GM19438 (cell line): ENCODE measurements at regions not wholly inside any gene's neighbourhood (a gene's known extent, or its start where the extent isn't known, plus 50 kb on each side); places are given as distances from the start of the nearest gene placed in this dataset.
"Not testable (repeated sequence)": the region's sequence is repeated elsewhere in the genome, so short reads cannot be mapped to it uniquely, and the experiment has no call there.

ENCODE experiments used
- ATAC-seq: cut with Tn5 transposase; IDR thresholded peaks from one replicate; pipeline ENCODE4 v1.9.1; 2021; ENCODE audit warnings: low read depth; ENCODE audit not compliant: unreplicated experiment

DNA sequence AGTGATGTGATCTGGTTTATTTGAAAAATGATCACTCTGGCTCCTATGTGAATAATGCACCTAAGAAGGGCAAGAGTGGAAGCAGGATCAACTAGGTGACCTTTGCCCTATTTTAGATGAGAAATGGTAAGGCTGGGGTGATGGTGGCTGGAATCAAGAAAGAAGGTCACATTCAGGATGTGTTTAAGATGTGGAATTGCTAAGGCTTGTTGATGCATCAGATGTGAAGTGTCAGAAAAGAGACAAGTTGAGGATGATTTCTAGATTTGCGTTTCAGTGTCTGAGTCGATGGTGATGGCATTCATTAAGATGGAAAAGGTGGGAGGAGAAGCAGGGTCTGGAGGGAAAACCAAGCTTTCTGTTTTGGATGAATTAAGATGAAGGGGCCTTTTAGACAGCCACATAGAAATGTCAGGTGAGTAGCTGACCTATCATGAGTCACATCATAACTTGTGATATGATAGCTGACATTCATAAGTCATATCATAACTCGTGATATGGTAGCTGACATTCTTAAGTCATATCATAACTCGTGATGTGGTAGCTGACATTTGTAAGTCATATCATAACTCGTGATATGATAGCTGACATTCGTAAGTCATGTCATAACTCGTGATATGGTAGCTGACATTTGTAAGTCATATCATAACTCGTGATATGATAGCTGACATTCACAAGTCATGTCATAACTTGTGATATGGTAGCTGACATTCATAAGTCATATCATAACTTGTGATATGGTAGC, 101.2 kb upstream of the SEC11C start:
- no peak for ATAC-seq

DNA sequence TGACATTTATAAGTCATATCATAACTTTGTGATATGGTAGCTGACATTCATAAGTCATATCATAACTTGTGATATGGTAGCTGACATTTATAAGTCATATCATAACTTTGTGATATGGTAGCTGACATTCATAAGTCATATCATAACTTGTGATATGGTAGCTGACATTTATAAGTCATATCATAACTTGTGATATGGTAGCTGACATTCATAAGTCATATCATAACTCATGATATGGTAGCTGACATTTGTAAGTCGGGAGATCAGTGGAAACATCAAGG, 100.7 kb upstream of the SEC11C start:
- not testable (repeated sequence) for ATAC-seq

DNA sequence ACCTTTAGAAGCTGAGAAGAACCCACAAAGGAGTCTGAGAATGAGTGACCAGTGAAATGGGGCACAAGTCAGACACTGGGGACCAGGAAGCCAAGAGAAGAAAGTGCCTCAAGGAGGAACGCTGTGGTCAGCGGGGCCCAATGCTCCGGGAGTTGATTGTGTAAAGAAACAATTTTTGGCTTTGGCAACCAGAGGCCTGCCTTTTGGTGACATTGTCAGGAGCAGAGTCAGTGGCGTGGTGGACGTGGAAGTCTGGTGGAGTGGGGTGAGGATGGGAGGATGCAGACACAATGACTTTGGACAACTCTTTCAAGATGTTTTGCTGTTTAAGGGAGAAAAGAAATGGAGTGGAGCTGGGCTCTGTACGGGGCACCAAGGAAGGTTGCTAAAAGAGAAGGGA, 100.2 kb upstream of the SEC11C start:
- ATAC-seq, result no peak

DNA sequence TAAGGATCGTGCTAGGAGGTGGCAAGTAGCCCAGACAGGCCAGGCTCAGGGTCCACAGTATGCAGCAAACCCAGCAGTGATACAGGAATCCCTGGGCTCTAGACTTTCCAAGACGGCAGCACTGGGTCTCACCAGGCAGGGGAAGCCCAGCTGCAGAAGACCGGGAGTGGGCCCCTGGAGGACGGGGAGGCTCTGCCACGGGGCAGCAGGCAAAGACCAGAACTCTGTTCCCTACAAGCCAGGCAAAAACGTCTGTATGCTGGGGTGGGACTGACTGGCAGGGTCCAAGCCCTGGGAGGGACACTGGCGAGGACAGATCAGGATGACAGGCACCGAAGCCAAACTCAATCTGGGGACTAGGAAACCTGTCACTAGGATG, 98.9 kb upstream of the SEC11C start:
- no peak for ATAC-seq

DNA sequence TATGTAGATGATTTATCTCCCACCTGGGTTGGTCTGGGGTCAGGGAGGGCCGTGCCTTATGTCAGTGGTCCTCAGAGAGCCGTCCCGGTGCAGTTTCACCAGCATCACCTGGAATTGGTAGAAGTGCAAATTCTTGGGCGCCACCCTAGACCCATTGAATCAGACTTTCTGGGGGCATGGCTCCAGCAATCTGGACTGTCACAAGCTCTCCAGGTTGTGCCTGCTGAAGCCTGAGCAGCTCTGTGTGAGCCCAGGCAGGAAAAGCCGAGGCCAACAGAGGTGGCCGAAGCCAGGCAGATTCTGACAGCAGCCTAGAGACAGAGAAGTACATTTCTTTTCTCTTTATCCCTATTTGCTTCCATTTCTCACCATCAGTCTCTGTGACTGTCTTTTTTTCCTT, 98.4 kb upstream of the SEC11C start:
- no peak for ATAC-seq

GRCh38 chr18:59041819-59042815, 97.6 kb upstream of the SEC11C start:
- ATAC-seq, result no peak

GRCh38 chr18:59044855-59045254, 94.8 kb upstream of the SEC11C start:
- no peak for ATAC-seq

DNA sequence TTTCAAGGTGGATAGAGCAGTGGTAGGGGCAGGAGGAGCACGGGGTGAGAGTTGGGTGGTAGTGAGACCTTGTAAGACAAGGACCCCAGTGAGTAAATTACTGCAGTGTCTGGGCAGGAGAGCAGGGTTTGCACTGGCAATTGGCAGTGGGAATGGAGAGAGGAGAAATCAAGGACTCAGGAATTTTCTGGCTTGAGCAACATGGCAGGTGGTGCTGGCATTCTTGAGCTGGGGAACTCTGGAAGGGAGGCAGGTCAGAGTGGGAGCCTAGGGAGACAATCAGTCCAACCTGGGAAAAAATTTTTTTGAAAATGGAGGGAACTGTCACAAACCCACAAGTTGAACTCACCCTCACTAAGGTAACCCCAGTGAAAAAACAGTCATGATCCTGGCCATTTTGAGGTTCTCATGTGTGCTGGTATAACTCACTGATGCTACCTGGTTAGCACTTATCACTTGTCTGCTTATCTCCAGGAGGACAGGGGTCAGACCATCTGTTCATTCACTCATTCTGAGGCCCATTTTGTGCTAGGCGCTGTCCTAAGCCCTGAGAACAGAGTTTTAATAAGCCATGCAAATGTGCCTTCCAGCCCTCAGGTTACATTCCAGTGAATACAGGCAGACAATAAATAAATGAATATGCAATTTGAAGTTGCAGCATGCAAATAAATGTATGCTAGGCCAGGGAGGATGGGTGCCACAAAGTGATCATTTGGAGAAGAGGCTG, 92.2 kb upstream of the SEC11C start:
- no peak for ATAC-seq

DNA sequence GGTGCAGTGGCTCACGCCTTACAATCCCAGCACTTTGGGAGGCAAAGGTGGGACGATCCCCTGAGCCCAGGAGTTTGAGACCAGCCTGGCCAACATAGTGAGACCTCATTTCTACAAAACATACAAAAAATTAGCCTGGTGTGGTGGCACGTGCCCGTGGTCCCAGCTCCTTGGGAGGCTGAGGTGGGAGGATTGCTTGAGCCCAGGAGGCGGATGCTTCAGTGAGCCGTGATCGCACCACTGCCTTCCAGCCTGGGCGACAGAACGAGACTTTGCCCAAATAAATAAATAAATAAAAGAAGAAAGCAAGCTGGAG, 91.7 kb upstream of the SEC11C start:
- no peak for ATAC-seq

- no peak for ATAC-seq
Observed at GRCh38 chr18:59048378-59048777, 91.3 kb upstream of the SEC11C start.

DNA sequence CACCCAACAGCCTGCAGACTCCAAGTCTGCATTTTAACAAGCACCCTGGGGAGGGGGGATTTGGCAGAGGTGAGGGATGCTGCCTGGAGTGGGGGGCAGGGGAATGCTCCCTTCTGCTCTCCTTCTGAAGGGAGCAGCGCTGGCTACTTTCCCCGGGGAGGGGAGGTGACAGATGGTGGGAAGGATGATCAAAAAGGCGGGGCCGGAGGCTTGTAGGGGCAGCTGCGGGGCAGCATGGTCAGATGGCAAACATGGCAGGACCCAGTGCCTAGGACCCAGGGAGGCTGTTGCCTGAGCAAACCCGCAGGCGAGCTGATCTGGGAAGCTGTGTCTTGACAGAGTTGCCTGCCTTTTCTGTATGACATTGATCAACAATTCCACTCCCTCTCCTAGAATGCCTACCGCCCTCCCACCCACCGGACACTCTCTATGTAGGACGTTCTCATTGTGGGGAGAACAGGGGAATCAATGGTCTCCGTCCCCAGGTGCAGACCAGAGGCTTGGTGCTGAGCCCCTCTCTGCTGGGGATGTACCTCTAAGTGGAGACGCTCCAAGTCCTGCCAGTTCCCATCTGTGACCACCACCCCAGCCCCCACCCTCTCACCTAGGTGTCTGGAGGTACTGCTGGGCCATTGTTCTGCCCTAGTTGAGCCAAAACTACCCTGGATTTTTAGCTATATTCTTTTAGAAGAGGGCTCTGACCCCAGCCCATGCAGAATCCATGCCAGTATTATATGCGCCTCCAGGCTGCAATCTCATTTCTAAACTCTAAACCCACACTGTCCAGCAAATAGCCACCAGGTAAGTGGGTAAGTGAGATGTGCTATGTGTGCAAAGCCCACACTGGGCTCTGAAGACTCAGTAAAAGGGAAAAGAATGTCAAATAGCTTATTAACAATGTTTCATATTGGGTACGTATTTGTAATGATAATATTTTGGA, 89.7 kb upstream of the SEC11C start:
- ATAC-seq, result no peak

GRCh38 chr18:59050661-59051057, 89.0 kb upstream of the SEC11C start:
- ATAC-seq, result no peak

- ATAC-seq, result no peak
Observed at GRCh38 chr18:59051470-59052165, 88.1 kb upstream of the SEC11C start.

GRCh38 chr18:59052965-59053820, 86.5 kb upstream of the SEC11C start:
- ATAC-seq, result no peak

GRCh38 chr18:59054496-59055287, 85.0 kb upstream of the SEC11C start:
- no peak for ATAC-seq

DNA sequence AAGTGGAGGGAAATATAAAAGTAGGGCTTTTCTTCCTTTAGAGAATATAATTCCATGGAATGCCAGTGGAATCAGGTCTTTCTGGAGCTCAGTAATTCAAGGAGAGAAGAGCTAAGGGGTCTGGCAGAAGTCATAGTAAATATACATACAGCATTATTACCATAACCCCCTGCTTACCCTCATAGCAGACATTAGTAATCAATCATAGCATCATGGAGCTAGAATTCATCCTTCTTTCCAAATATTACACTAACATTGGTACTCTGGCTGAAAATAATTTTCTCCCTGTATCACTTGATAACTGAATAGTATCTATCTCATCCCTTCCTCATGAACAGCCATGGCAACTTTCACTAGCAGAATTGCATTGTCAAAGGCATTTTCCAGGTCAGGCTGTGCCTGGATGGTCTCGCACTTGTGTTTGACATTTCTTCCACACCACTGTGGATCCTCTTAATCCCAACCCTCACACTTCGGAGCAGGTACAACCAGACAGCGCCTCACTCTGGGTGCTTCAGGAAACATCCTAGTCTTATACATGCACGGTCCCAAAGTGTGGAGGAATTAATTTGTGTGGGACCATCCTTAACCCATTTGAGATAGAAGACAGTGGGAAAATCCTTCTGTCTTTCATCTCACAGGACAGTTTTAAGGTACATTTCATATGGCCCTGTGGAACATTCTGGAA, 84.2 kb upstream of the SEC11C start:
- no peak for ATAC-seq

DNA sequence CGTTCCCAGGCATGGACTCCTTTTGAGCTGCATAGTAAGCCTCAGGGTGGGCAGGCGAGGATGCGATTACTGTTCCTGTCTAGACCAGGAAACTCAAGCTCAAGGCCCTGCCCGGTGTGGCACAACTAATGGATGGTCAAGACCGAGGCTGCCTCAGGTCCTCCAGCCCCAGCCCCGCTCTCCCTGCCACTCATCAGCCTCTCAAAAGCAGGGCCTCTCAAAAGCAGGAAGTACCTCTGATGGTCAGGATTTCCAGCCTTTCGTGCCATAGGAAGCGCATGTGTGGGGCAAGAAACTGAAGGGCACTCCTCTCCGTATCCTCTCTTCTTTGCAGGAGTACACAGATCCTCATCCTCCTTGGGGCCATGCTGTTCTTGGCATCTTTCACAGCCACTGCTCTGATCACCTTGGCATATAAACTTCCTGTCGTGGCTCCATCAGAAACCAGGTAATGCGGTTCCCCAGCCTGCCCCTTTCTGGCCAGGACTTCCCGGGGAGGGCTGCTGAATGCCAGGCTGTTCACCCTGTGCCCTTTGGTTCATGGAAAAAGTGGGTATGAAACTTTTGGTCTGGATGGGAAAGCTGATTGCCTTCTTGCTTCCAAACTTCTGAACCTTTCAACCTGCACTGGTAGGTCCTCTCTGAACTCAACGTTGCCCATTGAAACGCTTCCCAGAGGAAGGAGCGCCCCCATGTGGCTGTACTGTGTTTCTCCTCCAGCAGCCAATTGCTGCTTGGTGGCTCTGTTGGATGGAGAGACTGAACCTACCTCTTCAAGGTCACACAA, 82.8 kb upstream of the SEC11C start:
- ATAC-seq, result peak; percentile 72
